Keratinocyte (primary cell): ENCODE measurements at regions not wholly inside any gene's neighbourhood (a gene's known extent, or its start where the extent isn't known, plus 50 kb on each side); places are given as distances from the start of the nearest gene placed in this dataset.

Experiments
- DNase-seq: peaks from one replicate; pipeline ENCODE4 v3.0.0-alpha.2; 2011; ENCODE audit warnings: low read depth, missing footprints, low spot score
- FAIRE-seq: peaks from 2 replicates; lab custom pipeline; 2011; peaks lifted over from hg19 to GRCh38; lab: Jason Lieb, UNC
- H2AFZ ChIP-seq: 2 replicates; pipeline ENCODE4 v1.6.0; 2012; ENCODE audit warnings: low read length, control low read depth, inconsistent platforms; ENCODE audit not compliant: control insufficient read depth
- H3K27ac ChIP-seq: 2 replicates; pipeline ENCODE4 v1.5.1; 2011; ENCODE audit warnings: low read length; ENCODE audit not compliant: control insufficient read depth, insufficient read depth
- H3K27me3 ChIP-seq: 3 replicates; pipeline ENCODE4 v1.6.0; 2011; ENCODE audit warnings: low read length; ENCODE audit not compliant: control insufficient read depth, insufficient read depth; ENCODE audit errors: extremely low read depth
- H3K36me3 ChIP-seq, 2 experiments: 2 replicates in 1 of 2; 3 replicates in 1 of 2; pipeline ENCODE4 v1.5.1; 2011; ENCODE audit warnings: low read length in 2 of 2, mild to moderate bottlenecking in 1 of 2; ENCODE audit not compliant: control insufficient read depth in 2 of 2, insufficient read depth in 2 of 2; ENCODE audit errors: extremely low read depth in 1 of 2
- H3K4me1 ChIP-seq: 3 replicates; pipeline ENCODE4 v1.5.1; 2011; ENCODE audit warnings: low read length; ENCODE audit not compliant: control insufficient read depth, insufficient read depth; ENCODE audit errors: extremely low read depth
- H3K4me2 ChIP-seq: 3 replicates; pipeline ENCODE4 v1.6.0; 2011; ENCODE audit warnings: low read depth, low read length; ENCODE audit not compliant: control insufficient read depth, insufficient read depth; ENCODE audit errors: extremely low read depth
- H3K4me3 ChIP-seq, 3 experiments: fragments of 200-600 bp in 1 of 3; sonication (generic) in 1 of 3; 2 replicates in 2 of 3; 3 replicates in 1 of 3; pipeline ENCODE4 v1.5.1; 2011 to 2016; ENCODE audit warnings: low read length in 3 of 3, mild to moderate bottlenecking in 3 of 3, control low read depth in 2 of 3, inconsistent platforms in 1 of 3, low read depth in 1 of 3, mixed read lengths in 1 of 3, mixed run types in 1 of 3, moderate library complexity in 1 of 3; ENCODE audit not compliant: control insufficient read depth in 2 of 3, insufficient read depth in 2 of 3; ENCODE audit errors: extremely low read depth in 1 of 3
- H3K79me2 ChIP-seq: 2 replicates; pipeline ENCODE4 v1.6.0; 2012; ENCODE audit warnings: low read length; ENCODE audit not compliant: control insufficient read depth, insufficient read depth
- H3K9ac ChIP-seq: 3 replicates; pipeline ENCODE4 v1.6.0; 2011; ENCODE audit warnings: low read length; ENCODE audit not compliant: control insufficient read depth, insufficient read depth; ENCODE audit errors: extremely low read depth
- H3K9me1 ChIP-seq: 3 replicates; pipeline ENCODE4 v1.6.0; 2011; ENCODE audit warnings: low read length; ENCODE audit not compliant: control insufficient read depth, insufficient read depth; ENCODE audit errors: extremely low read depth
- H3K9me3 ChIP-seq: 2 replicates; pipeline ENCODE4 v1.5.1; 2012; ENCODE audit warnings: low read depth, low read length; ENCODE audit not compliant: control insufficient read depth
- H4K20me1 ChIP-seq: 3 replicates; pipeline ENCODE4 v1.6.0; 2011; ENCODE audit warnings: low read length; ENCODE audit not compliant: control insufficient read depth, insufficient read depth; ENCODE audit errors: extremely low read depth
- EZH2 ChIP-seq: IDR thresholded peaks from one replicate; pipeline ENCODE4 v1.6.1; 2012; ENCODE audit warnings: inconsistent platforms, mild to moderate bottlenecking, low read length, moderate library complexity
- dilution Hi-C: fragments of 300-500 bp; cut with MboI; formaldehyde crosslinking; loops from one replicate; pipeline ENCODE4 v1.7.0; 2020; ENCODE audit warnings: low sequenced_read_pairs; ENCODE audit not compliant: extremely low pct_ligation_motif_present
- TF ChIP-seq, protein P1 (sequence below), 3 experiments: IDR thresholded peaks in 1 of 3; conservative IDR thresholded peaks in 1 of 3; optimal IDR thresholded peaks in 1 of 3; 2 replicates in 2 of 3; 3 replicates in 1 of 3; pipeline versions ENCODE3 to v1.5.1; 2011; ENCODE audit warnings: low read length in 3 of 3, mild to moderate bottlenecking in 3 of 3, moderate library complexity in 2 of 3, control low read depth in 1 of 3, inconsistent platforms in 1 of 3; ENCODE audit not compliant: insufficient read depth in 2 of 3; ENCODE audit errors: extremely low read depth in 1 of 3

DNA sequence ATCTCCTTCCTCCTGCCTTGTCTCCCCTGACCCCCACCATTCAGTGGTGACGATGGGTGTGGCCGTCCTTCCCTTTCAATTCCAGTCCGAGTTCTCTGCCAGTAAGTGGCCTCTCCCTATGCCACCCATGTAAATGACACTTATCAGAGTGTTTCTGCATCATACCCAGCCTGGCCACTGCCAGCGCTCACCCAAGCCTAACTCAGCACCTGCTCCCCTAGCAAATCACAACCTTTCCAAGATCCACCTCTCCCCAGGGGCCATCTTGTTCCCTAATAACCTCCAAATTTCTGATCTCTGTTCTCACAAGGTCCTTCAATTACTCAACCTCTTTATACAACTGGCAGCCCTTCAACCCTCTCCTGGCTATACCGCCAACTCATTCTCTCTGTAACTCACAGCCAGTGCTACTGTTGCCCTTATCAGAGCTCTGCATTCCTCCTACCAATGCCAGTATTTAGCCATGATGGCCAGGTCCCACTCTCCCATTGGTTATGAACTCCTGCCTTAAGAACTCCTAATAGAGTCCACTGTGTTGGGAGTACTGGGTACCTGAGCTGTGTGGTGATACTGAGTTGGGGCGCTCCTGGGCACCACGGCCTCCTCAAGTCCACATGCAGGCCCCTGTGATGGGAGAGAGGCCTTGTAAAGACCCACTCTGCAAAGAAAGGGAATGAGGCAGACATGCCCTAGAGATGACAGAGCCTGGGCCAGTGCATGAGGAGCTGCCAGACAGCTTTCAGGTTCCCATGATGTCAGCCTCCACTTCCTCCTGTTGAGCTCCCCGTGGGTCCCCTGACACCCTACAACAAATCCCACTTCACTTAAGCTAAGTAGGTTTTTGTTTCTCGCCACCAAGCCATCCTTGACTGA lies 187.4 kb upstream of the RREB1 start:
- no peak for TF ChIP-seq EZH2
- TF ChIP-seq, protein P1, sequence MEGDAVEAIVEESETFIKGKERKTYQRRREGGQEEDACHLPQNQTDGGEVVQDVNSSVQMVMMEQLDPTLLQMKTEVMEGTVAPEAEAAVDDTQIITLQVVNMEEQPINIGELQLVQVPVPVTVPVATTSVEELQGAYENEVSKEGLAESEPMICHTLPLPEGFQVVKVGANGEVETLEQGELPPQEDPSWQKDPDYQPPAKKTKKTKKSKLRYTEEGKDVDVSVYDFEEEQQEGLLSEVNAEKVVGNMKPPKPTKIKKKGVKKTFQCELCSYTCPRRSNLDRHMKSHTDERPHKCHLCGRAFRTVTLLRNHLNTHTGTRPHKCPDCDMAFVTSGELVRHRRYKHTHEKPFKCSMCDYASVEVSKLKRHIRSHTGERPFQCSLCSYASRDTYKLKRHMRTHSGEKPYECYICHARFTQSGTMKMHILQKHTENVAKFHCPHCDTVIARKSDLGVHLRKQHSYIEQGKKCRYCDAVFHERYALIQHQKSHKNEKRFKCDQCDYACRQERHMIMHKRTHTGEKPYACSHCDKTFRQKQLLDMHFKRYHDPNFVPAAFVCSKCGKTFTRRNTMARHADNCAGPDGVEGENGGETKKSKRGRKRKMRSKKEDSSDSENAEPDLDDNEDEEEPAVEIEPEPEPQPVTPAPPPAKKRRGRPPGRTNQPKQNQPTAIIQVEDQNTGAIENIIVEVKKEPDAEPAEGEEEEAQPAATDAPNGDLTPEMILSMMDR (optimal IDR thresholded peaks at IDR 0.05 in 1 of 3, IDR thresholded peaks at IDR 0.05 in 1 of 3, conservative IDR thresholded peaks at IDR 0.05 in 1 of 3; ENCODE audit: extremely low read depth in 1 of 3, insufficient read depth in 2 of 3, low read length in 3 of 3), result no peak
- FAIRE-seq, result no peak
- no peak overlapping the region for H3K27ac ChIP-seq
- H4K20me1 ChIP-seq, result no peaks in the 10 kb centered on the region
- no peaks in the 10 kb centered on the region for H3K27me3 ChIP-seq
- H3K36me3 ChIP-seq, result no peaks in the 10 kb centered on the region
- H3K4me2 ChIP-seq, result no peak overlapping the region
- no peak overlapping the region for H3K4me3 ChIP-seq
- no peaks in the 10 kb centered on the region for H3K9me1 ChIP-seq
- dilution Hi-C loops, result no loop called here
- no peaks in the 10 kb centered on the region for H3K9me3 ChIP-seq
- no peak for DNase-seq
- H3K4me1 ChIP-seq, result peaks cover 15% of the 10 kb centered on the region
- no peak overlapping the region for H2AFZ ChIP-seq
- H3K9ac ChIP-seq, result no peak overlapping the region
- no peaks in the 10 kb centered on the region for H3K79me2 ChIP-seq

DNA sequence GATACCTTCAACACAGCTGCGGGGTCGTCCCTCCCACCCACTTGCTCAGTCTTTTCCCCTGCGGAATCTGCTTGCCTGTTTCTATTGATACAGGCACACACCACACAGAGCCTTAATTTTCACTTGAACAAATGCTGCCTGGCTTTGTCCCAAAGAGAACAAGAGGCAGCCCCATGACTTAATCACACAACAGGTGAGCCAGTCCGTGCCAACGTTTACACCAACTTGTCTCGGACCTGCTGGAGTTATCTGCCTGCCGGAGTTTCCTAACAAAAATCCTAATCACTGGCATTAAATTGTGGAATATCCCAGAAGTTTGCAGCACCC lies 186.8 kb upstream of the RREB1 start:
- FAIRE-seq, result no peak

More for the DNA sequence above, 186.8 kb upstream of the RREB1 start:
- DNase-seq, result no peak
- Histone ChIP-seq H3K4me3 (no peak overlapping the region), H3K4me2 (no peak overlapping the region), H2AFZ (no peak overlapping the region), H3K27ac (no peak overlapping the region), H3K36me3 (no peaks in the 10 kb centered on the region), H3K27me3 (no peaks in the 10 kb centered on the region), H3K9me1 (no peaks in the 10 kb centered on the region), H3K9me3 (no peaks in the 10 kb centered on the region), H3K9ac (no peak overlapping the region), H3K4me1 (peaks cover 9% of the 10 kb centered on the region), H3K79me2 (no peaks in the 10 kb centered on the region), H4K20me1 (no peaks in the 10 kb centered on the region)
- dilution Hi-C loops, result no loop called here
- TF ChIP-seq, protein P1 (optimal IDR thresholded peaks at IDR 0.05 in 1 of 3, IDR thresholded peaks at IDR 0.05 in 1 of 3, conservative IDR thresholded peaks at IDR 0.05 in 1 of 3; ENCODE audit: extremely low read depth in 1 of 3, insufficient read depth in 2 of 3, low read length in 3 of 3), result no peak
- no peak for TF ChIP-seq EZH2
